ENCODE measurements at regions not wholly inside any gene's neighbourhood (a gene's known extent, or its start where the extent isn't known, plus 50 kb on each side); places are given as distances from the start of the nearest gene placed in this dataset.

DNA sequence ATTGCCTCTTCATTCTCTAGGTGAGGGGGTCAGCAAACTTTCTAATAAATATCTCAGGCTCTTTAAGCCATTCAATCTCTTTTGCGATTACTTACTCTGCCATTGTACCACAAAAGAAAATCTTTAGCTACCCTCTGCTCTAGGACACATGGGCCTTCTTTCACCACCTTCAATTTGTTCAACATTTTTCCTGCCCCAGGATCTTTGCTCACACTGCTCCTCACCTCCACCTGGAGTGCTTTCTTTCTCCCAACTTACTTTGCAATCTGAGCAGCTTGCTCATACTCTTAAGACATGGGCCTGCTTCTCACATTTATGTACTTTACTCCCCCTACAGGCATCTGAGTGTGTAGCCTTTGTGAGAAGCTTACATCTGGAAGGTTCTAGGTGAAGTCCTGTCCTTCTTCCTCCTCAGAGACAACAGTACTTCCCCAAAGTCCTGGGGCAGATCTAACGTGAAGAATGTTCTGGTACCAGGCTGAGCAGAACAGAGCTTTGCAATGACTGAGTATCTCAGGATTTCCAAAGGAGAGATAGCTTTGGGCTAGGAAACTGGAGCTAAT lies 55.0 kb upstream of the PRDM5 start:
- Histone ChIP-seq H3K27me3 (ENCODE audit: control insufficient read depth, insufficient read depth, low read length) (no peaks in the 10 kb centered on the region), H3K36me3 (replicated peaks; ENCODE audit: control insufficient read depth, insufficient read depth, low read length) (no peaks in the 10 kb centered on the region), H3K4me3 (ENCODE audit: insufficient read depth, low read depth, low read length) (no peak overlapping the region)
- peak; percentile 8 for DNase-seq

DNA sequence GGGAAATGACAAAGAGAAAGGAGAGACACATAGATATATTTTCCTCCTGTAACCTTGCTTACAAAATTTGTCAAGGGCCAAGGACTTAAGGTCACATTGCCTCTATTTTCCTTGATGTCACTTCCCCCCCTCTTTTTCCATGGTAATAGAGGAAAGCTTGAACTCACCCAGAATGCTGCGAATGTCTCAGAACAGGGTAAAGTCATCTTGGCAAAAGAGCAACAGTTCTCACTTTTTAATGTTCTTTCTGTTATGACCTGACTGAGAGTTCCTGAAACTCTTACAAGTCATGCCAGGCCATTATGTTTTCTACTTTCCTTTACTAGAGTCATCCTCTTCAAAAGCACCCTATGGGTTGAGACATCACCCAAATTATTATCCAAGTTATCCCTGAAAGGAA lies 50.7 kb upstream of the PRDM5 start:
- Histone ChIP-seq H3K36me3 (replicated peaks; ENCODE audit: control insufficient read depth, insufficient read depth, low read length) (no peaks in the 10 kb centered on the region), H3K4me3 (ENCODE audit: insufficient read depth, low read depth, low read length) (no peak overlapping the region), H3K27me3 (ENCODE audit: control insufficient read depth, insufficient read depth, low read length) (no peaks in the 10 kb centered on the region)
- no peak for DNase-seq
